ENCODE measurements at regions not wholly inside any gene's neighbourhood (a gene's known extent, or its start where the extent isn't known, plus 50 kb on each side); places are given as distances from the start of the nearest gene placed in this dataset.

GRCh38 chr1:234851450-234852438 is 241.8 kb upstream of the IRF2BP2 start:
- no peak for FAIRE-seq
- H3K4me3 ChIP-seq (replicated peaks in 1 of 3; ENCODE audit: insufficient read depth in 1 of 3, low read depth in 2 of 3, low read length in 3 of 3): no peak overlapping the region

GRCh38 chr1:234849832-234850231 is 239.9 kb upstream of the IRF2BP2 start:
- ATAC-seq (no peak), DNase-seq (ENCODE audit: low spot score) (no peak), FAIRE-seq (no peak)
- Histone ChIP-seq H2AFZ (ENCODE audit: low read length) (no peak overlapping the region), H3K27me3 (ENCODE audit: control insufficient read depth in 1 of 2, insufficient read depth in 2 of 2, low read length in 2 of 2) (no peaks in the 10 kb centered on the region), H4K20me1 (ENCODE audit: insufficient read depth, low read length) (no peaks in the 10 kb centered on the region), H3K36me3 (replicated peaks in 1 of 2; ENCODE audit: control insufficient read depth in 1 of 2, insufficient read depth in 2 of 2, low read length in 2 of 2) (no peaks in the 10 kb centered on the region; a peak in 1 of 5 replicates), H3K4me1 (ENCODE audit: insufficient read depth, low read length) (peaks cover 25% of the 10 kb centered on the region), H3K79me2 (ENCODE audit: insufficient read depth, low read length) (no peaks in the 10 kb centered on the region), H3K9ac (ENCODE audit: insufficient read depth, low read depth, low read length) (no peak overlapping the region), H3K4me2 (ENCODE audit: low read depth, low read length) (no peak overlapping the region), H3K27ac (ENCODE audit: extremely low read length, insufficient read depth, low read length) (no peak overlapping the region), H3K4me3 (replicated peaks in 1 of 3; ENCODE audit: insufficient read depth in 1 of 3, low read depth in 2 of 3, low read length in 3 of 3) (no peak overlapping the region), H3K9me3 (ENCODE audit: low read length) (no peaks in the 10 kb centered on the region)
- ChIA-PET CTCF (ENCODE audit: low intra/inter-chr PET ratio, low total read pairs) (no interaction called here), POLR2A (no interaction called here)
- BruUV-seq (replicated peaks): no TSS peak
- intact Hi-C loops (cut with micrococcal nuclease; ENCODE audit: unreplicated experiment): no loop called here
- WGBS (ENCODE audit: low lambda C conversion rate): 96% methylated on average over 6 of the region's 8 CpGs
- in situ Hi-C loops (cut with HindIII; ENCODE audit: extremely low pct_ligation_motif_present, low pct_unique_long_range_greater_than_20kb): no loop called here
- TF ChIP-seq FOXA1 (IDR thresholded peaks at IDR 0.05) (no peak), FOXA1 (CRISPR knock-in tag; IDR thresholded peaks at IDR 0.05) (no peak), CHCHD3 (CRISPR knock-in tag; IDR thresholded peaks at IDR 0.05) (no peak), NFIB (CRISPR knock-in tag; IDR thresholded peaks at IDR 0.05; ENCODE audit: borderline replicate concordance) (no peak), NBN (conservative IDR thresholded peaks at IDR 0.05) (no peak), ZNF101 (CRISPR knock-in tag; IDR thresholded peaks at IDR 0.05; ENCODE audit: borderline replicate concordance, low read depth) (no peak), MZF1 (CRISPR knock-in tag; IDR thresholded peaks at IDR 0.05; ENCODE audit: borderline replicate concordance) (no peak), ZNF546 (CRISPR knock-in tag; conservative IDR thresholded peaks at IDR 0.05) (no peak), GMEB2 (CRISPR knock-in tag; IDR thresholded peaks at IDR 0.05; ENCODE audit: low read depth) (no peak), U2AF2 (IDR thresholded peaks at IDR 0.05; ENCODE audit: low read depth, low read length) (no peak), ZNF543 (CRISPR knock-in tag; IDR thresholded peaks at IDR 0.05) (no peak), SETDB1 (CRISPR knock-in tag; IDR thresholded peaks at IDR 0.05; ENCODE audit: borderline replicate concordance) (no peak), TSC22D2 (CRISPR knock-in tag; IDR thresholded peaks at IDR 0.05; ENCODE audit: borderline replicate concordance) (no peak), ZBTB34 (CRISPR knock-in tag; IDR thresholded peaks at IDR 0.05) (no peak), RNF2 (conservative IDR thresholded peaks at IDR 0.05; ENCODE audit: low read depth) (no peak), YEATS2 (CRISPR knock-in tag; IDR thresholded peaks at IDR 0.05; ENCODE audit: borderline replicate concordance) (no peak)

More at GRCh38 chr1:234851450-234852438, 241.8 kb upstream of the IRF2BP2 start:
- H3K9ac ChIP-seq (ENCODE audit: insufficient read depth, low read depth, low read length): no peak overlapping the region
- ChIA-PET POLR2A (interaction anchor here (1.3 kb wide), 1 partner anchor 11 kb away, joined by 3 read pairs; no protein-coding TSS in a partner anchor), CTCF (ENCODE audit: low intra/inter-chr PET ratio, low total read pairs) (no interaction called here)
- BruUV-seq (replicated peaks): no TSS peak
- H3K9me3 ChIP-seq (ENCODE audit: low read length): no peaks in the 10 kb centered on the region
- no peaks in the 10 kb centered on the region for H4K20me1 ChIP-seq (ENCODE audit: insufficient read depth, low read length)
- DNase-seq (ENCODE audit: low spot score) (no peak), ATAC-seq (no peak)
- no peaks in the 10 kb centered on the region; a peak in 1 of 5 replicates for H3K36me3 ChIP-seq (replicated peaks in 1 of 2; ENCODE audit: control insufficient read depth in 1 of 2, insufficient read depth in 2 of 2, low read length in 2 of 2)
- H2AFZ ChIP-seq (ENCODE audit: low read length): no peak overlapping the region
- H3K79me2 ChIP-seq (ENCODE audit: insufficient read depth, low read length): no peaks in the 10 kb centered on the region
- H3K27ac ChIP-seq (ENCODE audit: extremely low read length, insufficient read depth, low read length): no peak overlapping the region
- WGBS (ENCODE audit: low lambda C conversion rate): 97% methylated on average over 6 of the region's 9 CpGs
- H3K4me1 ChIP-seq (ENCODE audit: insufficient read depth, low read length): peaks cover 19% of the 10 kb centered on the region
- in situ Hi-C loops (cut with HindIII; ENCODE audit: extremely low pct_ligation_motif_present, low pct_unique_long_range_greater_than_20kb): no loop called here
- no peak overlapping the region for H3K4me2 ChIP-seq (ENCODE audit: low read depth, low read length)
- TF ChIP-seq ZBTB42 (CRISPR knock-in tag; IDR thresholded peaks at IDR 0.05): no peak
- no peaks in the 10 kb centered on the region for H3K27me3 ChIP-seq (ENCODE audit: control insufficient read depth in 1 of 2, insufficient read depth in 2 of 2, low read length in 2 of 2)
- intact Hi-C loops (cut with micrococcal nuclease; ENCODE audit: unreplicated experiment): no loop called here
